SU-DHL-6 (cell line): ENCODE measurements at regions not wholly inside any gene's neighbourhood (a gene's known extent, or its start where the extent isn't known, plus 50 kb on each side); places are given as distances from the start of the nearest gene placed in this dataset.

Experiments used
- H2AFZ ChIP-seq: fragments of 200-600 bp; sonication (generic); 2 replicates; pipeline ENCODE4 v1.6.1; 2014; ENCODE audit warnings: low read depth, mild to moderate bottlenecking, moderate library complexity, mixed read lengths, antibody characterized with exemption, low read length; ENCODE audit not compliant: severe bottlenecking
- H3F3A ChIP-seq: fragments of 200-600 bp; shearing (Covaris generic); 2 replicates; pipeline ENCODE4 v1.6.0; 2016; ENCODE audit warnings: antibody characterized with exemption, mild to moderate bottlenecking; ENCODE audit not compliant: insufficient read depth
- H3K27ac ChIP-seq: fragments of 200-600 bp; sonication (generic); 2 replicates; pipeline ENCODE4 v1.5.1; 2016; ENCODE audit warnings: low read depth, mild to moderate bottlenecking, low read length, moderate library complexity, mixed read lengths
- H3K27me3 ChIP-seq: fragments of 200-600 bp; sonication (generic), shearing (Covaris generic); 2 replicates; pipeline ENCODE4 v1.6.0; 2014; ENCODE audit warnings: mild to moderate bottlenecking, low read length
- H3K36me3 ChIP-seq: fragments of 200-600 bp; sonication (generic); 2 replicates; pipeline ENCODE4 v1.6.1; 2014; ENCODE audit warnings: mild to moderate bottlenecking, low read length, mixed read lengths
- H3K4me2 ChIP-seq: fragments of 300-600, 200-600 bp; shearing (Covaris generic), sonication (generic); 2 replicates; pipeline ENCODE4 v1.6.0; 2014; ENCODE audit warnings: low read length, low read depth, mild to moderate bottlenecking; ENCODE audit not compliant: poor library complexity, severe bottlenecking
- H3K4me3 ChIP-seq: fragments of 200-600 bp; sonication (generic); 2 replicates; pipeline ENCODE4 v1.5.1; 2014; ENCODE audit warnings: antibody characterized with exemption, low read length, mild to moderate bottlenecking, mixed read lengths; ENCODE audit not compliant: insufficient read depth, poor library complexity, severe bottlenecking
- H3K79me2 ChIP-seq: fragments of 200-600 bp; sonication (generic); 2 replicates; pipeline ENCODE4 v1.6.1; 2014; ENCODE audit warnings: mild to moderate bottlenecking, low read length, moderate library complexity; ENCODE audit not compliant: insufficient read depth
- H3K9ac ChIP-seq: fragments of 200-600 bp; sonication (generic); 2 replicates; pipeline ENCODE4 v1.7.0; 2014; ENCODE audit warnings: mild to moderate bottlenecking, low read length
- H3K9me2 ChIP-seq: fragments of 200-600 bp; sonication (generic); replicated peaks from 2 replicates; pipeline ENCODE4 v1.6.1; 2014; ENCODE audit warnings: low read length; ENCODE audit not compliant: insufficient read depth
- H3K9me3 ChIP-seq: fragments of 200-600 bp; sonication (generic); 2 replicates; pipeline ENCODE4 v1.6.1; 2014; ENCODE audit warnings: low read length, mixed read lengths; ENCODE audit not compliant: insufficient read depth
- H4K20me1 ChIP-seq: fragments of 200-600 bp; sonication (generic); 2 replicates; pipeline ENCODE4 v1.6.1; 2014; ENCODE audit warnings: low read depth, mild to moderate bottlenecking, antibody characterized with exemption, low read length, moderate library complexity, mixed read lengths
- EZH2phosphoT487 ChIP-seq: fragments of 200-600 bp; sonication (generic), shearing (Covaris generic); conservative IDR thresholded peaks from 2 replicates; pipeline ENCODE4 v1.6.1; 2018; ENCODE audit warnings: mild to moderate bottlenecking, antibody characterized with exemption, low read length, moderate library complexity, mixed read lengths
- TF ChIP-seq, protein P1 (sequence below): fragments of 200-600 bp; sonication (generic); IDR thresholded peaks from one replicate; pipeline ENCODE4 v1.5.1; 2017; ENCODE audit warnings: antibody characterized with exemption, mild to moderate bottlenecking, low read length, moderate library complexity; ENCODE audit not compliant: insufficient read depth, poor library complexity, severe bottlenecking

DNA sequence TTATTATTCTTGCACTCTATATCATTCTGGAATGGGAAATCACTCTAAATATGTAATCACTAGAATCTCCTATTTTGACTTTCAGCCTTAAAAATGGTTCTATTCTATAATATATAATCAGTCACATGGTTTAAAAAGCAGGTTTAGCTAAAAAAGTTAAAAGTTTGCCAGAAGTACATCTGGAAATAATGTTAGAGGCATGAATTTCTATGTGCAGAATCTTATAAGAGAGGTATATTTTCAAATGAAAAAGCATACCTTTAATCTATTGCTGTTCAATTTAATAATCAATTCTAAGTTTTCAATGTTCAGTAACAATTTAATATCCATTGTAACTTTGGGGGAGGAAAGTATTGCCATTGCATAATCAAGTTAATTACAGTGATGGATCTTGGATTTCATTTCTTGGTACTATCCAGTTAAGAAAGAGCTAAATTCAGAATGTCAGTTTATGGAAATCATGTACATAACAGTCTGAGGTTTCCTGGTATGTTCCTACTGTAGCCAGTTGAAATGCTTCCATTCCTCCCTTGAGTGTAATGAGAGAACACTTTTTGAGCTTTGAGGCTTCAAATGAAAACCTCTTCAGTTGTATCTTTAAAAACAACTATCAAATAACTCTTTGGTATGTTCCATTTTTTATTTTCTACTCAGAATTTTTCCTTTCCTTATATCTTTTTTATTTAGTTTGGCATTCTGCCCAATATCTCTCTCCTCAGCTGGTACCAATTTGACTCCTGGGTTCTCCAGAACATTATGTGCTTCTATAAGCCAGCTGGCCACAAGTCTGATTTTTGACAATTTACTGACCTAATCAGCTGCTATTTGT is 175.7 kb upstream of the COL11A1 start:
- H3K27ac ChIP-seq: no peak overlapping the region
- H3K9me2 ChIP-seq: no peaks in the 10 kb centered on the region
- H3K79me2 ChIP-seq: no peaks in the 10 kb centered on the region
- H3K36me3 ChIP-seq: no peaks in the 10 kb centered on the region
- H3K9ac ChIP-seq: no peak overlapping the region
- H3K27me3 ChIP-seq: no peaks in the 10 kb centered on the region
- H3F3A ChIP-seq: no peaks in the 10 kb centered on the region
- no peak overlapping the region for H3K4me3 ChIP-seq
- no peak overlapping the region for H3K4me2 ChIP-seq
- no peaks in the 10 kb centered on the region for H4K20me1 ChIP-seq
- no peaks in the 10 kb centered on the region for H3K9me3 ChIP-seq
- H2AFZ ChIP-seq: no peak overlapping the region
- TF ChIP-seq EZH2phosphoT487: no peak
- TF ChIP-seq, protein P1, sequence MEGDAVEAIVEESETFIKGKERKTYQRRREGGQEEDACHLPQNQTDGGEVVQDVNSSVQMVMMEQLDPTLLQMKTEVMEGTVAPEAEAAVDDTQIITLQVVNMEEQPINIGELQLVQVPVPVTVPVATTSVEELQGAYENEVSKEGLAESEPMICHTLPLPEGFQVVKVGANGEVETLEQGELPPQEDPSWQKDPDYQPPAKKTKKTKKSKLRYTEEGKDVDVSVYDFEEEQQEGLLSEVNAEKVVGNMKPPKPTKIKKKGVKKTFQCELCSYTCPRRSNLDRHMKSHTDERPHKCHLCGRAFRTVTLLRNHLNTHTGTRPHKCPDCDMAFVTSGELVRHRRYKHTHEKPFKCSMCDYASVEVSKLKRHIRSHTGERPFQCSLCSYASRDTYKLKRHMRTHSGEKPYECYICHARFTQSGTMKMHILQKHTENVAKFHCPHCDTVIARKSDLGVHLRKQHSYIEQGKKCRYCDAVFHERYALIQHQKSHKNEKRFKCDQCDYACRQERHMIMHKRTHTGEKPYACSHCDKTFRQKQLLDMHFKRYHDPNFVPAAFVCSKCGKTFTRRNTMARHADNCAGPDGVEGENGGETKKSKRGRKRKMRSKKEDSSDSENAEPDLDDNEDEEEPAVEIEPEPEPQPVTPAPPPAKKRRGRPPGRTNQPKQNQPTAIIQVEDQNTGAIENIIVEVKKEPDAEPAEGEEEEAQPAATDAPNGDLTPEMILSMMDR: no peak

DNA sequence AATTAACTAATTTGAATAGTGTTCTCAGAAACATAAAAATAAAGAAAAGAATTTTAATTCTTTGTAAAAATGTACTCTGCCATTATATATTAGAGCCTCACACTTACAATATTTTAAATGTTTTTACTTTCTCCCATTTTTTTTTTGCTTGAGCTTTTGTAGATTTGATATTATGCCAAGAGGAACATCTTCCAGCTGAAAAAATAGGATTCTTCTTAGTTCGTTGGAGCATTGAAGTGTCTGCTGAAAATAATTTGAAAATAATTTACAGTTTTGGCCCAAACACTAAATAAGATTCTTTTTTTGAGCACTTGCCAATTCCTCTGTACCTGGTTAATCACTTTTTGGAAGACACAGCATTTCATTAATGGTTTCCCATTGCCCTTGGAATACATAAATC is 175.0 kb upstream of the COL11A1 start:
- TF ChIP-seq, protein P1: no peak
- TF ChIP-seq EZH2phosphoT487: no peak
- Histone ChIP-seq H3F3A (no peaks in the 10 kb centered on the region), H3K4me3 (no peak overlapping the region), H3K27me3 (no peaks in the 10 kb centered on the region), H3K9me3 (no peaks in the 10 kb centered on the region), H3K36me3 (no peaks in the 10 kb centered on the region), H2AFZ (no peak overlapping the region), H3K79me2 (no peaks in the 10 kb centered on the region), H3K9me2 (no peaks in the 10 kb centered on the region), H3K27ac (no peak overlapping the region), H3K9ac (no peak overlapping the region), H4K20me1 (no peaks in the 10 kb centered on the region), H3K4me2 (no peak overlapping the region)

DNA sequence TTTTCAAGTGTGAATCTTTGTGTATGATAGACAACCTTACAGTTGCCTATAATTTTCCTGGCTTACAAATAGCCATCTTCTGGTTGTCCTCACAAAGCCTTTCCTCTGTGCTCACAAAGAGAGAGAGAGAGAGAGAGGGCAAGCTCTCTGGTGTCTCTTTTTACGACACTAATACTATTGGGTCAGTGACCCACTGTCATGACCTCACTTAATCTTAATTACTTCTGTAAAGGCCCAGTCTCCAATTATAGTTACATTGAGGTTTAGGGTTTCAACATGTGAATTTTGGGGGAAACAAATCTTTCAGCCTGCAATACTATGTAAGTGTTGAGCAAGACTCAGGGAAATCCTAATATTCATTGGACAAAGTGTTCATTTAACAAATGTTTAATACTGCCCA is 167.4 kb upstream of the COL11A1 start:
- H3K79me2 ChIP-seq: no peaks in the 10 kb centered on the region
- no peak overlapping the region for H3K4me2 ChIP-seq
- no peaks in the 10 kb centered on the region for H3K9me3 ChIP-seq
- H3K9me2 ChIP-seq: no peaks in the 10 kb centered on the region
- TF ChIP-seq EZH2phosphoT487: no peak
- TF ChIP-seq, protein P1: no peak
- H3K27ac ChIP-seq: no peak overlapping the region
- no peak overlapping the region for H3K9ac ChIP-seq
- H3K4me3 ChIP-seq: no peak overlapping the region
- no peaks in the 10 kb centered on the region for H3K36me3 ChIP-seq
- no peaks in the 10 kb centered on the region for H4K20me1 ChIP-seq
- H2AFZ ChIP-seq: no peak overlapping the region
- no peaks in the 10 kb centered on the region for H3F3A ChIP-seq
- no peaks in the 10 kb centered on the region for H3K27me3 ChIP-seq
